ENCODE measurements at regions not wholly inside any gene's neighbourhood (a gene's known extent, or its start where the extent isn't known, plus 50 kb on each side); places are given as distances from the start of the nearest gene placed in this dataset.

DNA sequence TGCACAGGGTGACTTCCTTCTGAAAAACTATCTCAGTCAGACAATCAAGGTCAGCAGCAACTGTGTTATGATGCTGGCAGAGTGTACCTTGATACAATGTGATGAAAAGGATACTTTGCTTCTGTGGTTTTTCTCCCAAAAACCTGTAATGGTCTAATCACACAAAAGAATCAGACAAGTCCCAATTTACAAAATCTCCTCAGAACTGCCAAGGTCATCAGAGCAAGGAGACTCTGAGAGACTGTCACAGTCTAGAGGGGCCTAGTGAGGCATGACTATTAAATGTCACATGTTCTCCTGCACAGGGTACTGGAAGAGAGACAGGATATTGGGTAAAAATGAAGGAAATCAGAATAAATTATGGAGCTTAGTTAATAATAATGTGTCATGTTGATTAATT lies 185.4 kb downstream of the ST6GAL2 start:
- Histone ChIP-seq H3K4me1 (ENCODE audit: control insufficient read depth in 1 of 2, insufficient read depth in 2 of 2, low read length in 2 of 2) (no peaks in the 10 kb centered on the region), H3K27me3 (ENCODE audit: insufficient read depth, low read length) (no peaks in the 10 kb centered on the region), H2AFZ (ENCODE audit: low read depth, low read length, poor library complexity, severe bottlenecking) (no peak overlapping the region), H4K20me1 (ENCODE audit: insufficient read depth) (no peaks in the 10 kb centered on the region), H3K9me3 (ENCODE audit: control insufficient read depth in 1 of 2, insufficient read depth in 1 of 2, low read depth in 1 of 2, low read length in 2 of 2) (no peaks in the 10 kb centered on the region), H3K4me3 (replicated peaks in 1 of 2; ENCODE audit: low read depth in 1 of 2, low read length in 2 of 2) (no peak overlapping the region), H3K36me3 (ENCODE audit: control insufficient read depth in 1 of 2, insufficient read depth in 2 of 2, low read length in 2 of 2) (no peaks in the 10 kb centered on the region), H3K4me2 (ENCODE audit: low read length) (no peak overlapping the region), H3K9ac (ENCODE audit: low read length) (no peak overlapping the region), H3K79me2 (ENCODE audit: insufficient read depth, low read length) (no peaks in the 10 kb centered on the region), H3K27ac (ENCODE audit: low read depth, low read length) (no peak overlapping the region), H3K9me2 (ENCODE audit: insufficient read depth) (no peaks in the 10 kb centered on the region)
- intact Hi-C loops (cut with micrococcal nuclease), result no loop called here
- BruUV-seq (replicated peaks), result no TSS peak
- ChIA-PET RAD21 (ENCODE audit: low non-redundant PET in 1 of 2, low total read pairs in 2 of 2, uncharacterized antibody in 2 of 2, unreplicated experiment in 2 of 2) (no interaction called here), CTCF (no interaction called here), POLR2A (no interaction called here)
- DNase-seq (ENCODE audit: low read depth, low spot score) (no peak), ATAC-seq (no peak)
- TF ChIP-seq EGR1 (IDR thresholded peaks at IDR 0.05; ENCODE audit: low read depth) (no peak), JUND (IDR thresholded peaks at IDR 0.05) (no peak), ZNF274 (IDR thresholded peaks at IDR 0.05; ENCODE audit: low read depth, low read length) (no peak), RAD21 (IDR thresholded peaks at IDR 0.05; ENCODE audit: low read depth) (no peak), SRF (IDR thresholded peaks at IDR 0.05; ENCODE audit: low read depth) (no peak), CEBPB (IDR thresholded peaks at IDR 0.05; ENCODE audit: low read depth) (no peak)

DNA sequence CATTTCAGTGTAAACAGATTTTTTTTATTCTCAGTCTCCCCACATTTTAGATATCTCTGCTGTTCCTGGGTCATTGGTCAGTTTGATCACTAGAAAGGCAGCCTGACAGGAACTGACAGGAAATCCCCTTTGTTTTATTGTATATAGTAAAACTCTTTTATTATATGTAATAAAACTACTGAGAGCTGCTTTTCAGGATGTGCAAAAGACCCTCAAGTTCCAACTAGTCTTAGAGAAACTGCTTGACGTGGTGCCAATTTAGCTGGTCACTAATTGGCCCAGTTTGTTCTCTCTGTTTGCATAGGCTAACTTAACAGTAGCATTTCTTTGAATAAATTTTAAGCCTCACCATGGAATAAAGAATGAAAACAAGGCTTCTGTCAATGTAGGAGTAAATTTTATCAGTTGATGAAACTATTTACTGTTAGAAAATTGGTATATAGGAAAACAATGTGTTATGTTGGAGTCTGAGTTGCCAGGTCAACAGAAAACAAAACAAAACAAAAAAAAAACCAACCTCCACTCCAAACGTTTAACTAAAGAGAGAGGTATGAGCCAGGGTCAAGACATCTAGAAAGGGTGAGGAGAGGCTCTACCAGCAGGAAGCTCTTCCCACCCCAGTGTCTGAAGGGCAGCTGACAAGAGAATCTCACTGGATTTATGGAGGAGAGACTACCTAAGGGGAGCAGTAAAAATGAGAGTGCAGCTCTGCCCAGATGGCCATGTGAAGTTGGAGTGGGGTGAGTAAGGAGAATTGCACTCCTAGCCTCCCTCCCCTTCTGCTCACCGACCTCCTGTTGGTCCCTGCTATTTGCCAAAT lies 184.6 kb downstream of the ST6GAL2 start:
- DNase-seq (ENCODE audit: low read depth, low spot score) (no peak), ATAC-seq (no peak)
- intact Hi-C loops (cut with micrococcal nuclease), result no loop called here
- no peaks in the 10 kb centered on the region for H3K9me3 ChIP-seq (ENCODE audit: control insufficient read depth in 1 of 2, insufficient read depth in 1 of 2, low read depth in 1 of 2, low read length in 2 of 2)
- BruUV-seq (replicated peaks), result no TSS peak
- H3K9ac ChIP-seq (ENCODE audit: low read length), result no peak overlapping the region
- H3K9me2 ChIP-seq (ENCODE audit: insufficient read depth), result no peaks in the 10 kb centered on the region
- no peaks in the 10 kb centered on the region for H3K4me1 ChIP-seq (ENCODE audit: control insufficient read depth in 1 of 2, insufficient read depth in 2 of 2, low read length in 2 of 2)
- no peaks in the 10 kb centered on the region for H4K20me1 ChIP-seq (ENCODE audit: insufficient read depth)
- ChIA-PET CTCF (no interaction called here), RAD21 (ENCODE audit: low non-redundant PET in 1 of 2, low total read pairs in 2 of 2, uncharacterized antibody in 2 of 2, unreplicated experiment in 2 of 2) (no interaction called here), POLR2A (no interaction called here)
- TF ChIP-seq POLR2A (IDR thresholded peaks at IDR 0.05; ENCODE audit: borderline replicate concordance, extremely low read depth, insufficient read depth, insufficient read length) (no peak), SRF (IDR thresholded peaks at IDR 0.05; ENCODE audit: low read depth) (no peak), EZH2 (IDR thresholded peaks at IDR 0.05) (no peak), RAD21 (IDR thresholded peaks at IDR 0.05; ENCODE audit: low read depth) (no peak), ZFX (IDR thresholded peaks at IDR 0.05) (no peak), EZH2phosphoT487 (IDR thresholded peaks at IDR 0.05; ENCODE audit: borderline replicate concordance) (no peak), POLR2AphosphoS5 (IDR thresholded peaks at IDR 0.05; ENCODE audit: low read depth, low read length) (no peak), CBX3 (IDR thresholded peaks at IDR 0.05; ENCODE audit: low read depth) (no peak), FOSL1 (IDR thresholded peaks at IDR 0.05; ENCODE audit: low read depth) (no peak), ZNF274 (IDR thresholded peaks at IDR 0.05; ENCODE audit: low read depth, low read length) (no peak), CEBPB (IDR thresholded peaks at IDR 0.05; ENCODE audit: low read depth) (no peak), ELF1 (IDR thresholded peaks at IDR 0.05; ENCODE audit: borderline replicate concordance, low read depth) (no peak)
- TF ChIP-seq, protein P1, sequence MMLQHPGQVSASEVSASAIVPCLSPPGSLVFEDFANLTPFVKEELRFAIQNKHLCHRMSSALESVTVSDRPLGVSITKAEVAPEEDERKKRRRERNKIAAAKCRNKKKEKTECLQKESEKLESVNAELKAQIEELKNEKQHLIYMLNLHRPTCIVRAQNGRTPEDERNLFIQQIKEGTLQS (IDR thresholded peaks at IDR 0.05), result no peak
- TF ChIP-seq, protein P2, sequence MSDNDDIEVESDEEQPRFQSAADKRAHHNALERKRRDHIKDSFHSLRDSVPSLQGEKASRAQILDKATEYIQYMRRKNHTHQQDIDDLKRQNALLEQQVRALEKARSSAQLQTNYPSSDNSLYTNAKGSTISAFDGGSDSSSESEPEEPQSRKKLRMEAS (IDR thresholded peaks at IDR 0.05), result no peak
- TF ChIP-seq, protein P3, sequence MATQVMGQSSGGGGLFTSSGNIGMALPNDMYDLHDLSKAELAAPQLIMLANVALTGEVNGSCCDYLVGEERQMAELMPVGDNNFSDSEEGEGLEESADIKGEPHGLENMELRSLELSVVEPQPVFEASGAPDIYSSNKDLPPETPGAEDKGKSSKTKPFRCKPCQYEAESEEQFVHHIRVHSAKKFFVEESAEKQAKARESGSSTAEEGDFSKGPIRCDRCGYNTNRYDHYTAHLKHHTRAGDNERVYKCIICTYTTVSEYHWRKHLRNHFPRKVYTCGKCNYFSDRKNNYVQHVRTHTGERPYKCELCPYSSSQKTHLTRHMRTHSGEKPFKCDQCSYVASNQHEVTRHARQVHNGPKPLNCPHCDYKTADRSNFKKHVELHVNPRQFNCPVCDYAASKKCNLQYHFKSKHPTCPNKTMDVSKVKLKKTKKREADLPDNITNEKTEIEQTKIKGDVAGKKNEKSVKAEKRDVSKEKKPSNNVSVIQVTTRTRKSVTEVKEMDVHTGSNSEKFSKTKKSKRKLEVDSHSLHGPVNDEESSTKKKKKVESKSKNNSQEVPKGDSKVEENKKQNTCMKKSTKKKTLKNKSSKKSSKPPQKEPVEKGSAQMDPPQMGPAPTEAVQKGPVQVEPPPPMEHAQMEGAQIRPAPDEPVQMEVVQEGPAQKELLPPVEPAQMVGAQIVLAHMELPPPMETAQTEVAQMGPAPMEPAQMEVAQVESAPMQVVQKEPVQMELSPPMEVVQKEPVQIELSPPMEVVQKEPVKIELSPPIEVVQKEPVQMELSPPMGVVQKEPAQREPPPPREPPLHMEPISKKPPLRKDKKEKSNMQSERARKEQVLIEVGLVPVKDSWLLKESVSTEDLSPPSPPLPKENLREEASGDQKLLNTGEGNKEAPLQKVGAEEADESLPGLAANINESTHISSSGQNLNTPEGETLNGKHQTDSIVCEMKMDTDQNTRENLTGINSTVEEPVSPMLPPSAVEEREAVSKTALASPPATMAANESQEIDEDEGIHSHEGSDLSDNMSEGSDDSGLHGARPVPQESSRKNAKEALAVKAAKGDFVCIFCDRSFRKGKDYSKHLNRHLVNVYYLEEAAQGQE (IDR thresholded peaks at IDR 0.05; ENCODE audit: low read depth), result no peak
- H3K27me3 ChIP-seq (ENCODE audit: insufficient read depth, low read length), result no peaks in the 10 kb centered on the region
- no peak overlapping the region for H3K27ac ChIP-seq (ENCODE audit: low read depth, low read length)
- H3K4me3 ChIP-seq (replicated peaks in 1 of 2; ENCODE audit: low read depth in 1 of 2, low read length in 2 of 2), result no peak overlapping the region
- H3K36me3 ChIP-seq (ENCODE audit: control insufficient read depth in 1 of 2, insufficient read depth in 2 of 2, low read length in 2 of 2), result no peaks in the 10 kb centered on the region
- H3K79me2 ChIP-seq (ENCODE audit: insufficient read depth, low read length), result no peaks in the 10 kb centered on the region
- no peak overlapping the region for H3K4me2 ChIP-seq (ENCODE audit: low read length)
- H2AFZ ChIP-seq (ENCODE audit: low read depth, low read length, poor library complexity, severe bottlenecking), result no peak overlapping the region

Measured in HCT116 (cell line).